Suppressor macrophage treated with lipopolysaccharide for 1 hour (primary cell): ENCODE measurements at regions not wholly inside any gene's neighbourhood (a gene's known extent, or its start where the extent isn't known, plus 50 kb on each side); places are given as distances from the start of the nearest gene placed in this dataset.

Experiments used
- DNase-seq, 3 donors: peaks; one replicate each; pipeline ENCODE4 v3.0.0-alpha.2; 2020 to 2022

- no peak for DNase-seq
Measured at GRCh38 chr5:2179861-2180260, 297.1 kb upstream of the IRX4 start.

DNA sequence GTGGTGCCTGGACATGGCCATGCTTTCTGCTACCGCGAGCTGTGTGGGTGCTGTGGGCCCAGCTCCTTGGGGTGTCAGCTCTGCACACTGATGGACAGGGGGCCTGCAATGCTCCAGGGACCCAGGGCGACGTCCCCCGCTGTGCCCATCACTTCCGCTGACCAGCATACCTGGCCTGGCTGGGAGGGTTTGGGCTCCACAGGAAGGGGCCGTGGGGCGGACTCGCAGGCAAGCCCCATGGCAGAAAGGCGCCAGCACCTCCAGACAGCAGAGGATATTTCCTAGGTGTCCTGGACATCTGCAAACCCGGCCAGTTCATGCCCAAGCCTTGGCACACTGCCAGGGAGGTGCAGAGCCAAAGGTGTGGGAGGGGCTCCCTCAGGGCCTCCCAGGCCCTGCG, 295.8 kb upstream of the IRX4 start:
- no peak for DNase-seq

DNA sequence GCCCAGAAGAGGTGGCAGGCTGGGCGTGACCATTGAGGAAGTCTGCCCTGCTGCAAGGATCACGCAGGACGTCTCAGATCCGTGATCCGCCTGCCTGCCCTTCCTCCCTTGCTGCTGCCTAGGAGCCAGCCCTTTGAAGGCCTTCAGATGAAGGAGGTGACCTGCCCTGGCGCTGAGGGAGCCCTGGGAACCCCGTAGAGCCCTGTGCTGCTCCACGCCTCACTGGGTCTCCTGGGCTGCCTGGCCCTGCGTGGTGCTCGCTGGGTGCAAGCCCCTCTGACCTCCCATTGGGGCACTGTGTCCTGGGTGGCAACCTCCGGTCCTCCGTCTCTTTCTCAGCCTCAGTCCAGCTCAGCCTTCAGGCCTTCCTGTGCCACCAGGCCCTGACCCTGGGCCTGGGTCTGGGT, 295.3 kb upstream of the IRX4 start:
- no peak for DNase-seq

- DNase-seq: no peak
Measured at GRCh38 chr5:2177244-2177643, 294.5 kb upstream of the IRX4 start.

DNA sequence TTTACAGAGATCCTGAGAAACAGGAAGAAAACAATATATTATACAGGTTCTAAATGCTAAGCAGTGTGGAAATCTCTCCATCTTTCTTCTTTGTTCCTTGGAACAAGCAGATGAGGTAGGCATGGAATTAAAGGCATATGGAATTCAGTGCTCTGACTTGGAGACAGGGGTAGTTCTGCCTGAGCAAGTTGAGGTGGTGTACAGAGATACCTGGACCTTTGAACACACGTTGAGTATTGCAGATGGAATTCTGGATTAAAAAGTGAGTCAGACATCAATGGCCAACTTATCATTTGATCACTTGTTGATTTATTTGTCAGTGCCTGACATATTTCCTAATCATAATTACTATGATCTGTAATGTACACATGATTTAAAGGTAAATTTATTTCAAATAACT, 293.9 kb upstream of the IRX4 start:
- DNase-seq: no peak

- DNase-seq: no peak
Measured at GRCh38 chr5:2175842-2176404, 293.2 kb upstream of the IRX4 start.

GRCh38 chr5:2175041-2175440, 292.3 kb upstream of the IRX4 start:
- DNase-seq: no peak

DNA sequence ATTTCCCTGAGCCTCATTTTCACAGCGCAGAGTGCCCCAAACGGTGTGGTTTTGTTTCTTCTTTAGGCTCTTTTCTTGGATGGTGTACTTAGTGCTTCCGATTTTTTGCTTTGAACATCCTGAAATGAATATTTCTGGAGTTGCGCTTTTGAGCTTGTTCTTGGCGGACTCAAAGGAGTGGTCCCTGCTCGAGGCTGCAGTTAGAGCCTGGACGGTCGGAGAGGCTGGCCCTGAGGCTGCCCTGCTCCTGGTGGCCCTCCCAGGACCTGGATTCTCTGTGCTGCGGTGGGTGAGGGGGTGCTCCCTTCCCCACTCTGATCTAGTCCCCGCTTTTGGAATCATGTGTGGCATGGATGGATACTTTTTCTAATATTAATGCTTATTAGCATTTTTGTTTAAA, 291.8 kb upstream of the IRX4 start:
- no peak for DNase-seq

DNA sequence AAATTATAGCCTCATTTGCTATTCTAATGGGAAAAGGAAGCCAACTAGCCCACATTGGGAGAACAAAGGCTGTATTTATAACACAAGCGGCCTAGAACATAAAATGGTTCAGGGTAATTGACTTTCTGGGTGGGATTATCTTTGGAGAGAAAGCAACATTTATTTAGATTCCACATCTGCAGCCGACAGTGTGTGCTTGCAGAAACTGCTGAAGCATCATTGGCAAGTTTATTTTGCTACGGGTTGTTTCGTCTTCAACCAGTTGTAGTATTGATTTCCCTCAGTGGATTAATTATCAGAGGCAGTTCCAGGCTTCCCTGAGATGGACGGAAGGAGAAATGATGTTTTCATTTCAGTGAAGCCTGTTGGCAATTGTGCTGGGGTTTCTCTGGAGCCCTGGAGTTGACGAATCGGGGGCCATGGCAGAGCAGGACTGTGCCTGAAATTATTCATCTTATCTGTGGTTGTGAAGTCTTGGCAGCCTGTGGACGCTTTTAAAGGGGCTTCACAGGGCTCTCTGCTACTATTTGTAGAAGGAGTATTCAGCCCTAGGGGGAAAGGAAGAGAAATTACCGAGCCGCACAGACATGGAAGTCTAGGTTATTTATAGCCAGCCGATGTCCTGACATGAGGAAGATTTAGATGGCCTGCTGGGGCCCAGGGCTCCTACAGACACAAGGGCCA, 290.6 kb upstream of the IRX4 start:
- DNase-seq: no peak

DNA sequence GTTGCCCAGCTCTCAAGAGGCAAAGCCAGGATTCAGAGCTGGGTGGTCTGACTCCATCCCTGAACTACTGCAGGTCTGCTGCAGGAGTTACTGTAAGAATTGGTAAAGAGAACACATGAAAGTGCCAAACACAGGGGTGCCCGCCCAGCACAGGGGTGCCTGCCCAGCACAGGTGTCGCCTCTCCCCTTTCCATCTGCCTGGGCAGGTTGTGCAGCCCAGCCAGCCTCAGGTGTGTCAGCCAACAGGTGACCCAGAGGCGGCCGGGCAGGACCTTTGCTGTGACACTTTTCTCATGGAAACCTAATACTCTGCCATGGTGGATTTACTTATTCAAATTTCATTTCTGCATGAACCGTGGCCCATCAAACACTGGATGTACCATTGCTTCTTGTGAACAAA, 289.7 kb upstream of the IRX4 start:
- DNase-seq: no peak

GRCh38 chr5:2170761-2171160, 288.0 kb upstream of the IRX4 start:
- no peak for DNase-seq

DNA sequence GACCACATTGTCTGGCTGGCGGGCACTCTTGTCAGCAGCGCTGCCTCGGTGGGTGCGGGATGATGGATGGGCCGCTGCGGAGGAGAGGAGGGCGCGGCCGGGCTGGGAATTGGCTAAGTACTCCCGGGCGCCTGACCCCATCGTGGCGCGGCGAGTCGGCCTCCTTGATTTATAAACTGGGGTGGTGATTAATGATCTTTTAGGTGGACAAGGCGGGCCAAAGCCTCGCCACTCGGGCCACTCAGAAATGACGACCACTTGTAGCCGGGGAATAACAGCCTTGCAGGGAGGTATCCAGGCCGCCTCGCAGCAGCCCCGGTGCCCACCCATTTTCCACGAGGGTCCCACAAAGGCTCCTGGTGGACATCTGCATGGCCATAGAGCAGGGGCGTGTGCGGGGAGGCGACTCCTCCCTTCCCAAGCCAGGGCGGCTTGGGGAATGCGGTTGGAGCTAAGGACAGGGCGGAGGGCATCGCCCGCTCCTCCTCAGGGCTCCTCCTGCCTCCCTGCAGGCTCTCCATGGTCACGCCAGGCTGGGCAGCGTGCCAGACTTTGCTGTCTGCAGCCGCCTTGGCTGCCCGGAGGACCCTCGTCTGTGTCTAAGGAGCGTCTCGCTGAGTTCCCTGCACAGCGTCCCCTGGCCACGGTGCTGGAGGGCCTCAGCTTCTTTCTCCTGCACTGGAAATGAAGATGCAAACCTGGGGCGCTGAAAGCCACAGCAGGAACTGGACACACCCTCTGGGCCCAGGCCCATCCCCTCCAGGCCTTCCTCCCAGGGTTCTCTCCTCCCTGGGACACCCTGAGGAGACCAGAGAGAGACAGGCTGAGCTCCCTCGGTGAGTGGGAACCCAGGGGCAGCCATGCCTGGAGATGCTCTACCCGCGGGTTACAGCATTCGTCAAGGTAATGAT, 287.4 kb upstream of the IRX4 start:
- DNase-seq: no peak

GRCh38 chr5:2169430-2169808, 286.7 kb upstream of the IRX4 start:
- no peak for DNase-seq

- no peak for DNase-seq
Measured at GRCh38 chr5:2168601-2169429, 286.1 kb upstream of the IRX4 start.

- DNase-seq: no peak
Measured at GRCh38 chr5:2167671-2168070, 284.9 kb upstream of the IRX4 start.

DNA sequence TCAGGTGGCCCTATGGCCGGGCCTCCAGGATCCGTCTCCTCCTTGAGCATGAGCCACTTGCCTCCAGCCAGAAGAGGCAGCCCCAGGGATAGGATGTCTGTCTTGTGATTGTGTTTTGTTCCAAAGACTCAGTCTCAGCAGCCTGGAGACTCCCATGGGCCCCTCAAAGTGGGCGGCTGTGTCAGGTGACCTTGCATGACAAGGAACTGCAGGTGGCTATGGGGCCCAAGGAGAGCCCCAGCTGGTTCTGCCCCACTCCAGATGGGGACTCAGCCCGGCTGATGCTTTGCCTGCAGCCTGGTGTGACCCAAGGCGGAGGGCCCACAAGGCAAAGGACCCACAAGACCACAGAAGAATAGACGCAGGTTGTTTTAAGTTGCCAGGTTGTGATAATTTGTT, 284.3 kb upstream of the IRX4 start:
- no peak for DNase-seq

DNA sequence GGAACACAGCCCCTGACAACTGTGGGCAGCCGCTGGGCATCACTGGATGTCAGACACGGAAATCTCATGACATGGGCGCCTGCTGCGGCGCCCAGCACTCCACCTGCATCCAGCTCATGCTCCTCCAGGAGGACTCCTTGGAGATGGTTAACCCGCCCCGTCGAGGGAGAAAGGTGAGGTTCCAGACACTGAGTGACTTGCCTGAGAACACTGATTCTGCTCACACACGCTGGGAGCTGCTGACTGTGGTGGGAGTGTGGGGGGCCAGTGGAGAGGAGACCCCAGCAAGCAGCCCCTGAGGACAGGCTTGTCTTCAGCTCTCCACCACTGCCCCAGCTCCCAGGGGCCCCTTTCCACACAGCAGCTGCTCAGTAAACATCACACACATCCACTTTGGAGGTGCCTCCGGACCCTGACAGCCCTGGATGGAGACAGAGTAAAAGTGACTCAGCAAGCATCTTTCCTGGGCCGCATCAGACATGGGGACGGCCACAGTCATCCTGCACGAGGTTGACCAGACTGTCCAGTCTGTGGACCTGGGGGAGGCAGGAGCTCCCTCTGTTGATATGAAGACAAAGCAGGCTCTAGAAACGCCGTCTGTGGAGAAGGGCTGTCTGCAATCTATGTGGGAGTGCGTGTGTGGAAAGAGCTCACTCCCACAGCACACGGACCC, 283.7 kb upstream of the IRX4 start:
- DNase-seq: no peak

- DNase-seq: no peak
Measured at GRCh38 chr5:2165615-2166305, 283.0 kb upstream of the IRX4 start.

DNA sequence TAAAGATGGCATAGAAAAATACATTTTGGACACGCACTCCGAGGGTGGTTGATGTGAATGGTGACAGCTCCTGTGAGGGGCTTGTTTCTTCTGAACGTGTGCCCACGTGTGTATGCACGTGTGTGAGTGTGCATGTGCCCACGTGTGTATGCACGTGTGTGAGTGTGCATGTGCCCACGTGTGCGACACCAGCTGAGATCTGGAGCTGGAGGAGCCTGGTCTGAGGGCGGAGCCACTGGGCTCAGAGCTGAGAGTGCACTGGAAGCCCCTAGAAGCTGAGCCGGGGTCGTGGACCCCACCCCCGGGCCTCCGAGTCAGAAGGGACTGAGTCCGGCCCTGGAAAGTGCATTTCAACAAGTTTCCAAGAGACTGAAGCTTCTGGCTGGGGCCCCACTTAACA, 282.5 kb upstream of the IRX4 start:
- no peak for DNase-seq

DNA sequence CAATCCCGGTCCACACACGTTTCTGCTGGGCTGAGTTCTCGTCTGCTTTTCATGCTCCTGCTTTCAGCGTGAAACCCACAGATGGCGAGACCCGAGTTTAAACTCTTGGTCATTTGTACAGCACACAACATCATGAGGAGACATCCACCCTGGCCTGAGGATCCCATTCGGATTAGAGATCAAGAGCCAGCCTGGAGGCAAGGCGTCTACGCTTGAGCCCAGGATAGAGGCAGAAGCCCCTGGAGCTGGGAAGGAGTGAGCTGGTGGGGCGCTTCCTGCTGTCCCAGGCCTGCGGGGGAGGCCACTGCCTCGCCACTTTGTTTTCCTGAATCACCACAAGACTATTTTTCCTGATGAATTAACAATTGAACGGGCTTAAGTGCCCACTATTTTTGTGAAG, 281.9 kb upstream of the IRX4 start:
- DNase-seq: no peak

- no peak for DNase-seq
Measured at GRCh38 chr5:2163940-2164490, 281.3 kb upstream of the IRX4 start.
